Myocyte (in vitro differentiated cells): ENCODE measurements at regions not wholly inside any gene's neighbourhood (a gene's known extent, or its start where the extent isn't known, plus 50 kb on each side); places are given as distances from the start of the nearest gene placed in this dataset.
A peak's percentile ranks its signal among the peaks of the same experiment; 100 is the strongest.

Source experiments
- DNase-seq: peaks from one replicate; pipeline ENCODE4 v3.0.0-alpha.2; 2012; ENCODE audit warnings: low read depth

- no peak for DNase-seq
These were observed 51.4 kb downstream of the MARCHF4 start for GRCh38 chr2:216320852-216321251.

- peak; percentile 19 for DNase-seq
These were observed 52.5 kb downstream of the MARCHF4 start for GRCh38 chr2:216319771-216320170.

GRCh38 chr2:216318521-216318874 is 53.8 kb downstream of the MARCHF4 start:
- no peak for DNase-seq

- no peak for DNase-seq
These were observed 54.3 kb downstream of the MARCHF4 start for GRCh38 chr2:216317831-216318520.

GRCh38 chr2:216316743-216317142 is 55.5 kb downstream of the MARCHF4 start:
- DNase-seq, result no peak

- DNase-seq, result peak; percentile 79
These were observed 56.3 kb downstream of the MARCHF4 start for GRCh38 chr2:216315802-216316603.

GRCh38 chr2:216312441-216312840 is 59.8 kb downstream of the MARCHF4 start:
- DNase-seq, result peak; percentile 58

GRCh38 chr2:216308576-216308975 is 63.7 kb downstream of the MARCHF4 start:
- peak; percentile 47 for DNase-seq

- no peak for DNase-seq
These were observed 64.8 kb downstream of the MARCHF4 start for GRCh38 chr2:216307496-216307895.

GRCh38 chr2:216306868-216307267 is 65.4 kb downstream of the MARCHF4 start:
- no peak for DNase-seq

- no peak for DNase-seq
These were observed 66.7 kb downstream of the MARCHF4 start for GRCh38 chr2:216305574-216305973.

GRCh38 chr2:216302981-216303676 is 69.2 kb downstream of the MARCHF4 start:
- DNase-seq, result peak; percentile 17

GRCh38 chr2:216300906-216301305 is 71.4 kb downstream of the MARCHF4 start:
- no peak for DNase-seq

- DNase-seq, result peak; percentile 39
These were observed 72.7 kb downstream of the MARCHF4 start for GRCh38 chr2:216299588-216299987.

GRCh38 chr2:216298719-216299495 is 73.4 kb downstream of the MARCHF4 start:
- peak; percentile 43 for DNase-seq

GRCh38 chr2:216296856-216297255 is 75.4 kb downstream of the MARCHF4 start:
- no peak for DNase-seq

- no peak for DNase-seq
These were observed 78.0 kb downstream of the MARCHF4 start for GRCh38 chr2:216294305-216294704.

GRCh38 chr2:216293883-216294282 is 78.4 kb downstream of the MARCHF4 start:
- no peak for DNase-seq

GRCh38 chr2:216292886-216293301 is 79.4 kb downstream of the MARCHF4 start:
- DNase-seq, result peak; percentile 28

GRCh38 chr2:216292475-216292874 is 79.8 kb downstream of the MARCHF4 start:
- DNase-seq, result no peak

GRCh38 chr2:216289470-216289869 is 82.8 kb downstream of the MARCHF4 start:
- DNase-seq, result no peak
